GM18858 (cell line): ENCODE measurements at regions not wholly inside any gene's neighbourhood (a gene's known extent, or its start where the extent isn't known, plus 50 kb on each side); places are given as distances from the start of the nearest gene placed in this dataset.

Experiments used
- ATAC-seq: cut with Tn5 transposase; IDR thresholded peaks from one replicate; pipeline ENCODE4 v1.9.1; 2021; ENCODE audit not compliant: unreplicated experiment

DNA sequence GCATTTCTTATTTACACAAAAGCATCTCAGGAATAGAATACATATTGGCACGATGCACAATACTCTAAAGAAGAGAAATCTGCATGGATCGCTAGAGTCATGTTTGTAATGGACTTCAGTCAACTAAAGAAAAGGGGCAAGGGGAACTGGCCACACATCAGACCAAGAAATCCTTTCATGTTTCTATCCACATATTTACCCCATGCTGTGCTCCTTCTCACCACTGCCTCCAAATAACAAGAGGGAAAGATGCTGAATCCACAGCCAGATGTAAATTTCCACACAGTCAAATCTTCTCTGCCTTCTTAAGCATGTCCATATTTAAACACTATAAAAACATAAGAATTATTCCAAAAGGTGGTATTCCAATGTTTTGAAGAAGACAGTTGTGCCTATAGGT, 67.6 kb downstream of the COX18 start:
- no peak for ATAC-seq

DNA sequence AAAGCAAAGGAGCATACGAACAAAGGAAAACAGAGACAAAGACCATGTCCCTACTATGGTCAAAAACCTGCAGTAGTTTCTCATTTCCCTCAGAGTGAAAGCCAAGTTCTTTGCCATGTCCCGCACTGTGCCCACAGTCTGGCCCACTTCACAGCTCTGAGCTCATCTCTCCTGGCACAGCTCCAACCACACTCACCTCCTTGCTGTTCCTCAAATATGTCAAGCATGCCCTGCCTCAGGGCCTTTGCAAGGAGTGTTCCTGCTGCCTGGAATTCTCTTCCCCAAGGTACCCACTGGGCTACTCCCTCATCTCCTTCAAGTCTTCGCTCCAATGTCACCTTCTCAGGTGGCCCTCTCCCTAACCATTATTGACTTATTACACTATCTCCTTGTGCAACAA, 72.1 kb downstream of the COX18 start:
- no peak for ATAC-seq

DNA sequence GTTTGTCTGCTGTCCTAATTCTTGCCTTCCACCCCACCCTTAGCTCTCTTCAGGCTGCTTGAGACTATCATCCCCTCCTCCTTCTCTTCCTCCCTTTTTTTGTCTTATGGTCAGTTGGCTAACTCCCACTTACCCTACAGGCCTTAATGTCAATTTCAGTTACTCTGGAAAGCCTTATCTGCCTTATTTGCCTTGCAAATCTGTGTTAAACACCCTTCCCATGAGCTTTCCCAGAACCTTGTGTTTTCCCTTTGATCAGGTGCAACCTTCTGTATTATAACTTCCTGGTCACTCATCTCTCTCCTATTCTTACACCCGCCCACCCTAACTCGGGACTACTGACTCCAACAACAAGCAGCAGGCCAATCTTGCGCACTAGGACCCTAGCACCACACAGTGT, 74.8 kb downstream of the COX18 start:
- no peak for ATAC-seq

DNA sequence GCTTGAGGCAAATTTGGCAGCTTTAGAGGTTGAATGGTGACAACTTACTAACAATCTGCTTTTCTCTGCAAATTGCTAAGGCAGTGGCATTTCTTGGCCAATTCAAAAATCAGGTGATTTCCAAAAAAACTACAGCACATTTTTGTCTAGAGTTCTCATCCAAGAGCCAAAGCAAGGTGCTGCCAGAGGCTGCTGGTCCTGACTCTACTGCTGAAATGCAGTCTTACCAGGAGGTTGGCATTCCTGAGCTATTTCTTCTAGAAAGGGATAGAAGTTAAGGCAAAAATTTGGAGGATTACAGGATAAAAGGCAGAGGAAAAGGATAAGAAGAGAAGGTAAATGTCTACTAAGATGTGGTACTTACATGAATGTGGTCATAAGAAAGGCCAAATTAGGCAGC, 75.6 kb downstream of the COX18 start:
- no peak for ATAC-seq

DNA sequence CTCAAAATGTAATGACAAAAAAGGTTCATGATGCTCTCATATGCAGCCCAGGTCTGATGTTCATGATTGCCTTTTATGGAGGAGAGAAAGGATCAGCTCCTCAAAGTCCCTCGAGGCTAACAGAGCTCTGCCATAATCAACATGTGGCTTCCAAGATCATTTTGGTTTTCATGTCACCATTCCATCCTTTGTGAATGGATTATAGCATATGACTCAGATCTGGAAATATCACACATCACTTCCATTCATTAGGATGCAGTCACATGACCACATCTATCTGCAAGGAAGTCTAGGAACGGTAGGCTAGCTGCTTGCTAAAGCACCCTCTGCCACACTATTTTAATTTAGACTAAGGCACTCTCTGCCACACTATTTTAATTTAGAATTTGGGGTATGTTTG, 77.6 kb downstream of the COX18 start:
- ATAC-seq, result no peak

DNA sequence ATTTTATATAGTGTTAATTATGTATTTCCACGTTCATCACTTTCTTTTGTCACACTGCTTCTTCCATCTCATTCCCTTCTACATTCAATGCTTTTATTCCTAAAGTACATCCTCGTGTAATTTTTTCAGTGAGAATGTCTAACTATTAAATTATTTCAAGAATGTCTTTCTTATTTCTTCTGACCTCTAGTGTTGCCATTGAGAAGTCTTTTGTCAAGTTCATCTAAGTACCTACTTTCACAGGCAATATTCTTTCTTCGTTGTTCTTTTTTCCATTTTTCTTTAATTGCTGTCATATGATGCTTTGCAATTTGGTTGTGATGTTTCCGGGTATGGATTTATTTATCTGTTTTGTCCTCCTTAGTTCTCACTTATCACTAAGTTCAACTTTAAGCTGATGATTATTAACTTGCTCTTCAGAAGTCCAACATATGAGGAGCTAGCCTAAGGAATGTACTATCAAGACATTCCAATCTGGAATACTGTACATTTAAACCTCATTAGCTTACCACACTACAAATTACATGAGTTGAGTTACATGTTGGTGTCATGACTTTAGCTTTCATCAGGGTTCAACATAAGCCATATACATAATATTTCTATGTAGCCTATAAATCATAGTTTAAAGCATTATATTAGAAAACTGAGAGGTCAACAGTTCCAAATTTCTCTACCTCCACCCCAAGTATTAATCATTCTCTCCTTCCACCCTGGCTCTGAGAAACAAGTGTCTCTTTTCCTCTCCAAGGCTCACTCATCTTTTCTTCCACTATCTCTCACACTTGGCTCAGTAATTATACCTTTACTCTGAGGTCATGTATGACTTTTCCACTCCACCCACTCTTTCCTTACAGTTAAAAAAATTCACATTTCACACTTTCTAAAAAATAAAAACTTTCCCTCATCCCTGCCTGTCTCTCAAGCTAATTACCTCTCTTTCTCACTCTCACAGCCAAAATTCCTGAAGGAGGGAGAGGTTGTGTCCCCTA, 81.5 kb downstream of the COX18 start:
- ATAC-seq, result no peak

DNA sequence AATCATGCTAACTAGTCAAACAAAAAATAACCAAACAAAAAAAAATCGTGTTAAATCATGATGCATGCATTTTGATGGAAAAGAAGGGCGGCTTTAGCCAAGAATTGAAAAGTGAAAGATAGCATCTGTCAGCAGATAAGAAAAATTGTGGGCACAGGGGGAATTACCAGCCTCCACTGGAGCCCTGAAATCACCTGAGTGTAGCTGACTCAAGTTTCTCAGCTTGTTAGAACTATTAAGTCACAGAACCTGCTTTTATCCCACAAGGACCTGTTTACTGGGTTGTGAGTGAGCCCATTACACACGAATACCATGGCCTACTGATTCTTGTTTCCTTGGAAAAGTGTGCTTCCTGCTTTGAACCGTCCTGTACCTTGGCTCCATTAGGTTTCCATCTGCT, 85.2 kb downstream of the COX18 start:
- ATAC-seq, result no peak

DNA sequence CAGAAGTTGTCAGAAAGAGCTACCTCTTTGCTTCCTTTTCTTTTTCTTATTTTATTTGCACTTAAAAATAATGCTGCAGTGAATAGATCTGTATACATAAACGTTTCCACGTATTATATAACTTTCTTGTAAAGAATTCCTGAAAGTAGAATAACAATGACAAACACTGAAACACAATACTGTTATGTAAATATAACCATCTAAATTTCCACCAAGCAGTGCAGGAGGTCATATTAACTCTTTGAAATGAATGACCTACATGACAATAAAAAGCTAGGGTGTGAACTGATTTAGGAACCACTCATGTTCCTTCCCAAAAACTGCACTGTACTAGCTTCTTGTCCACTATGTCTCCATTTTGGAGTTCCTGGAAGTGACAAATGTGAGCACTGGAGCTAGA, 85.8 kb downstream of the COX18 start:
- no peak for ATAC-seq

DNA sequence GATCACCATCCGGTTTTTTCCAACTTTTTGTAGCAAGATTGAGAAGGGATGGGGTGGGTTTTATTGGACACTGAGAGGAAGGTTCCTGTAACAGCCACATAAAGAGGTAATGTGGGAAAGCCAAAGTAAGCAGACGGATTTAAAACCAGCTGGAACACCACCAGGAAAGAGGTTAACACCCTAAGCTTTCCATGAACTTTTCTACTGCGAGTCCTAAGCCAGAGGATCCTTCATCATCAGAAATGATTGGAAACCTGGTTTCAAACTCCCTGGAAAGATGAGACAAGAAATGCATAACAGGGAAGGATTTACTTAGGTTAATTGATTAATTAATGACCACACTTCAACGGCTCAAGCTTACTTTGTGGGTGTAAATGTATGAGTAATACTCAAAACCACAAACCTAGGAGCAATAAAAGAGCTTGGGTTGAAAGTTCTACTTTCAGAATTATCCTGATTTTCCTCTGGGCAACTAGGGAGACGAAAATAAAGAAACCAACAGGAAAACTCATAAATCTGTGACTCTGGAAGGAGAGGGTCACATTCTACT, 91.5 kb downstream of the COX18 start:
- ATAC-seq, result no peak

DNA sequence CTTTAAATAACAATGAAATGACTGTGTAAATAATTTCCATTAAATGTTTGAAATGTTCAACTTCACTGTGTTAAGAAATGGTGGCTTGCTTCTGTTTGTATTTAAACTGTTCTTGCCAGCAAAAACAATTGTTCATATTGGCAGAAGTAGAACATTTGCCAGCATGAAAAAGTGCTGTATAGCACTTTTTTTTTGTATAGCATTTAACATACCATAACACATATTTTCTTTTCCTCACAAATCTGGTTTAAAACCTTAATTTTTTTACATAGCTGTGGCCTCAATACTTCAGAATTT, 94.1 kb downstream of the COX18 start:
- ATAC-seq, result no peak

DNA sequence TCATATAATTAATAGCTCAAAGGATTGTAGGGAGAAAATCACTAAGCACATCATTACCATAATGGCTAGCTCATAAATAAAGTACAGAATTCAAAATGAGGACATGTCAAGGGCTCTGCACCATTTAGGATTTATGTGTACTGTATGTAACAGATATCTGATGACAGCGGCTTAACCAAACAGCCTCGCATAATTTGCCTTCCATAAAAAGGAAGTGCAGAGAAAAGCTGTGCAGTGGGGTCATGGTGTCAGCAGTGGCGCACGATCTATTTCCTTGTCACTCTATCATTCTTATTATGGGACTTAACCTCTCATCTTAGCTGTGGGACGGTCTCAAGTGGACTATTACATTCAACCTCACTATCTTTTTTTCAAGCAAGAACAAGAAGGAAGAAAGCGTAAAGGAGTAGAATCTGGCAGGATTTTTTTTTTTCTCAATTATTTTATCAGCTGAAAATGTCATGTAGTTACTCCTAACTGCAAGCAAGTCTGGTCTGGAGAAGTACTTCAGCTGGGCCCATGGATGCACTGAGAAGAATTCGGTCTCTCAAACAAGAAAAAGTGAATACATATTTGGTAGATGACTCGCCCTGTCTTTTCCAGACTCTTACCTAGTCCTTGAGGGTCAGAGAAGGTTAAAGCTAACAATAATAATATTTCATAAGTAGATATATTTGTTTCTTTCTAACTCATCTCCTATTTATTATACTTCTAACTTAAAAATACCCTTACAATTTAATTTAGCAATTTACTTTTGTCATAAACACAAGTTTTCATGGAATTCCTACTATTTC, 94.6 kb downstream of the COX18 start:
- ATAC-seq, result no peak

DNA sequence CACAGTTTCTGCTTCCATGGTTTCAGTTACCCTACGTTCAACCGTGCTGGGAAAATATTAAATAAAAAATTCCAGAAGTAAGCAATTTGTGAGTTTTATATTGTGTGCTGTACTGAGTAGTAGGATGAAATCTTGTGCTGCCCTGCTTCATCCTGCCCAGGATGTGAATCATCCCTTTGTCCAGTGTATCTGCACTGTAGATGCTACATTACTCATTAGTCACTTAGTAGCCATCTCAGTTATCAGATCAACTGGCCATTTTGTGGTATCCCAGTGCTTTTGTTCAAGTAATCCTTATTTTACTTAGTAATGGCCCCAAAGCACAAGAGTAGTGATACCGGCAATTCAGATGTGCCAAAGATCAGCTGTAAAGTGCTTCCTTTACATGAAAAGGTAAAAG, 97.9 kb downstream of the COX18 start:
- no peak for ATAC-seq

DNA sequence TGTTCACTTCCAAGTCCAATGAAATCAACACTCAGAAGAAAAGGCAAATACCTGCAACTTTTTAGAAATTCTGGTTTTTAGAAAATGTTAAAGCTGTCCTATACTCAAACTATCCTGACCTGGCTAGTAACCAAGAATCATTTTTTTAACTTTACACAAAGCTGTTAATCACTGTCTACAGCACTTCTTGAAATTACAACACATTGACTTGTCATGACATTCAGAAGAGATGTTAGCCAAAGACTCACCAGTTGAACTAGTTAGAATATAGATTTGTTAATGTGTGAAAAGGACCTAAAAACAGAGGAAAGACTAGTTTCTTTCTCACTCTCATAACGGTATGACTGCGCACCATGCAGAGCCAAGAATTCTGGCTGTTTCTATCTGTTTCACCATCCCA, 98.8 kb downstream of the COX18 start:
- ATAC-seq, result no peak

DNA sequence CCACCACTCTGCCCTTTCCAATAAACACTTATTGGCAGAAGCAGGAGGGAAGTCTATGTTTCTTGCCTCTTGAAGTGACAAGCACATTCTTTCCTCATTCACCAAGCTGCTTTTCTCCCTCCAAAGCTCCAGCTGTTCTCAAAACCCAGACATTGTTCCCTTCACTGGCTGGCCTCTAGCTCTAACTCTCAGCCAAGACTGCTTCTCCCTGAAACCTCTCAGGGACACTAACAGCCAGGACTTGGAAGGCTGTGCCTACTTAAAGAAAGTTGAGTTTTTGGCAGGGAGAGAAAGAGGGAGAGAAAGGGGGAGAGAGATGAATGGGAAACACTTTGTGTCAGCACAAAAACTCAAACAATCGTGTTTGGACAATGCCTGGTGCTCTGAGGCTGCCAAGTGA, 99.5 kb downstream of the COX18 start:
- ATAC-seq, result no peak

DNA sequence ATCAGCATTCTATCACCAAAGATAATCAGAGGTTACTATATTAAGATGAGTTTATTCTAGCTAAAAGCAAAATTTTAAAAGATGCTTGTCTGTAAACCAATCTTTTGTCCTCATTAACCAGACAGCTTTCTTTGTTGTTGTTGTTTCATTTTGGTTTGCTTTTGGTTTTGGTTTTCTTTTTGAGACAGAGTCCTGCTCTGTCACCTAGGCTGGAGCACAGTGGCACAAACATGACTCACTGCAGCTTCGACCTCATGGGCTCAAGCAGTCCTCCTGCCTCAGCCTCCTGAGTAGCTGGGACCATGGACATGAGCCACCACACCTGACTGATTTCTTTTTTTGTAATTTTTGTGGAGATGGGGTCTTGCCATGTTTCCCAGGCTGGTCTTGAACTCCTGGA, 102.9 kb downstream of the COX18 start:
- no peak for ATAC-seq

DNA sequence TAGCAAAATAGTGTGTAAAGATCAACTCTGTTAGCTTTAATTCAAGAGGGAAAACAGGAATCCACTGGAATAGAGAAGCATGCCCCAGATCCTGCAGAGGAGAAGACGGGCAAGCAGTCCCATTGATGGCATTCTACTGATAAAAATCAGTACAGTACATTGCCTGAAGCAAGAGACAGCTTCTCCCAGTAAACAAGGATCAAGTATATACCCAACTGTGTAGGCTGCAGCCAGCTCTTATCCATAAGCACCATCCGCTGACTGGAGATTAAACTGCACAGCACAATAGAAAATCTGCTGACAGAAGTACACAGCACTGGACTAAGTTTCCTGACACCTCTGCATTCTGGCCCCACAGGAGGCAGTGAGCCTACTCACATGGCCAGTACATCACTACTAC, 110.1 kb downstream of the COX18 start:
- ATAC-seq, result no peak

DNA sequence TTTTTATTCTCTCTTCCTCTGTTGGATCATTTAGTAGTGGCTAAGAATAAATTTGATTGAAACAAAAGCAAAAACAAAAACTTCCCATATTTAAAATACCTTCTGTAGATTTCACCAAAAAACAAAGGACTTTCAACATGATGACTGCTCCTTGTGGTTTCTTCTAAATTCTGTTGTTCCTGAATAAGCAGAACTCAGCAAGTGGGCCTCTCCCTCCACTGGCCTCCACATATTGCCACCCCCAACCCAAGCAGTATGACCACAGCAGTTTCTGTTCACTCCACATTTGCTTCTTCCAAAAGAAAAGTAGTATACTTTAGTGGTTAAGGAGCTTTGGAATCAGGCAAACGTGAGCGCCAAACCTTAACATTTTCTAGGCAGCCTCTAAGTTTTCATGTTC, 114.7 kb downstream of the COX18 start:
- ATAC-seq, result no peak

DNA sequence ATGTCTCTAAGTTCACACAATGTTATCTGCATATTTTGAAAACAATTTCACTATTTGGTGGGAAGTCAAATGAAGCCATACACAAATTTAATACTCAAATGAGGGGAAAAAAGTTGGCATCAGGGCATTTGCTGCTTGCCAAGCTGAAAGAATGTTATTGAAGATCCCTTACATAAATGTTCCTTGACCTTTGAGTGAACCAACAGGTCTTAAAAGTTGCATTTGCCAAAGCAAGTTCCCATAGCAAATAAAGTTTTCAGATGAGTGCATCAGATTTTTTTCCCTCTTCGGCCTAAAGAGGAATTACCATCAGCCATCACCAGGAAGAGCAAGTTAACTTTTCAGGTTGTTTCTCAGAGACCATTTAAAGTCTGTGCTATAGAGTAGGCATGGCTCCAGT, 115.9 kb downstream of the COX18 start:
- ATAC-seq, result no peak

DNA sequence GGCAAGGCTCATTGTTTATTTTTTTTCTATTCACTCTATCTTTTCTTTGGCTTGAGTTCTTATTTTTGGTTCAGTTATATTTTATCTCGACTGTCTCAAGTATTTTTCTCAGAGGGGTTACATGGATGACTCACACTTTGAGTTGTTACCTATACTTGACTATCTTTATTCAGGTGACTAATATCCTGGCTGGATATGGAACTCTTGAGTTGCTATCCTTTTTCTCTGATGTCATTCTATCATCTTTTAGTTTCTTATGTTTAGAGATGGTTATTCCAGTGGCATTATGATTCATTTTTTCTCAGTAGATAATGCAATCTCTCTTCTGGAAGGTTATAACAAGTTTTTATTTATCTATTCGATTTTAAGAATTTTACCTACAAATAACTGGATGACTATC, 117.9 kb downstream of the COX18 start:
- ATAC-seq, result no peak

DNA sequence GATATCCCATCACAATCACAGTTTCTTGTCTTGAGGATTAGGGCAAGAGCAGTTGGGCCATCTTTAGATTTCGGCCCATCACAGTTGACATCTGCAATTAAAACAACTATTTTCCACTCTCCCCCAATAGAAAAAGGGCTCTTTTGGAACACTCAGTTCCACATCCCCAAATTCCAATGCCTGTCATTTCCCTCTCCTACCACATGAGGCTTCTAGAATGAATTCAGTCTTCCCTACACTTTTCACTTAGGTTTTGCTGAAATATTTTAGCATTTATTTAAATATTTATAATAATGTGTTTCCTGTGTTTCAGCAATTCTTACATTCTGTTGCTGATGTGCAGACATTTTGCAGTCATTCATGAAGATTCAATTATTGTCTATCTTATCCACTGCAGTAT, 118.4 kb downstream of the COX18 start:
- no peak for ATAC-seq

DNA sequence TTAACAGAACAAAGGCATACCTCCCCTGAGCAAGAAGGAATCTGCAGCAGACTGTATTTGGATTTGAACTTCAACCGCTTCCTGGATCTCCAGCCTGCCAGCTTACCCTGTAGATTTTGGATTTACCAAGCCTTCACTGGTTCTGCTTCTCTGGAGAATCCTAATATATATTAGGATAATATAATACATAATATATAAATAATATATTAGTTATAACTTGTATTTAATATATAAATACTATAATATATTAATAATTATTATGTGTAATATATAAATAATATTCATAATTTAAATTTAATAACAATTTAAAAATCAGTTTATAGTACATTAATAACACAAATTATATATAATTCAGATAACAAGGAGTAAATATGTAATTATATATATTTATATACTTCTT, 121.4 kb downstream of the COX18 start:
- ATAC-seq, result no peak

DNA sequence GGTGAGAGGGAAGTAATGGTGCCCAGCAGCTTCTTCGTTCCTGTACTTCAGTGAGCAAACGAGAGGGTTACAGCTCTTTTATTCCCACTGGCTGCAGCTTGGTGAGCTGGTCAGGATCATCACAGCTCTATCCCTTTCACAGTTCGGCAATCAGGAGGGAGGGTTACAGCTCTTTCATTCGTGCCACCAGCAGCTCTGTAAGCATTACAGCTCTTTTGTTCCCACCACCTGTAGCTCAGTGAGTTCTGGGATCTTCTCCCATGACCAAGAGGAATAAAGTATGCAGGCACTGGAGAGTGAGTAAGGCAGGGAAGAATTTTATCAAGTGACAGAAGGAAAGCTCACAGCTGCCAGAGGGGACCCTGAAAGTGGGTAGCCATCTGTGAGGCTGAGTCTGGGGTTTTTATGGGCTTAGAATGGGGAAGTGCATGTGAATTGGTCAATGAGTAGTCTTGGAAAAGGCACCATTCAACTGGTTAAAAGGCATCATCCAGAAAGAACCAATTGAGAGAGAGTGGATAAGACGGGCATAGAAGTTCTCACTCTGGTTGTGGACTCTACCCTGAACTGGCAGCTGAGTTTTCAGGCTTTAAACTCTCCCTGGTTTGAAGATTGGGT, 123.7 kb downstream of the COX18 start:
- no peak for ATAC-seq
